ENCODE measurements at regions not wholly inside any gene's neighbourhood (a gene's known extent, or its start where the extent isn't known, plus 50 kb on each side); places are given as distances from the start of the nearest gene placed in this dataset.

- TF ChIP-seq POLR2A (IDR thresholded peaks at IDR 0.05) (no peak), CTCF (IDR thresholded peaks at IDR 0.05) (no peak)
Observed at GRCh38 chr5:2000591-2000990, 117.9 kb upstream of the IRX4 start.

Measured in lower leg skin (tissue), 3 donors.